GM12874 (cell line): ENCODE measurements at regions not wholly inside any gene's neighbourhood (a gene's known extent, or its start where the extent isn't known, plus 50 kb on each side); places are given as distances from the start of the nearest gene placed in this dataset.

Experiments used
- CTCF ChIP-seq: IDR thresholded peaks from 2 replicates; pipeline ENCODE4 v1.5.1; 2011; ENCODE audit warnings: low read depth, mild to moderate bottlenecking, control low read depth, low read length, moderate library complexity; ENCODE audit not compliant: insufficient read depth

- no peak for TF ChIP-seq CTCF
These were observed 501.9 kb downstream of the INHBA start for GRCh38 chr7:41201021-41201420.

GRCh38 chr7:41199136-41199535 is 503.8 kb downstream of the INHBA start:
- TF ChIP-seq CTCF, result no peak

GRCh38 chr7:41198502-41198901 is 504.4 kb downstream of the INHBA start:
- no peak for TF ChIP-seq CTCF

- TF ChIP-seq CTCF, result no peak
These were observed 505.1 kb downstream of the INHBA start for GRCh38 chr7:41197769-41198168.

GRCh38 chr7:41193738-41194282 is 509.1 kb downstream of the INHBA start:
- TF ChIP-seq CTCF, result no peak

- TF ChIP-seq CTCF, result no peak
These were observed 512.3 kb downstream of the INHBA start for GRCh38 chr7:41190581-41190980.

- no peak for TF ChIP-seq CTCF
These were observed 513.0 kb downstream of the INHBA start for GRCh38 chr7:41189866-41190265.
